ENCODE measurements at regions not wholly inside any gene's neighbourhood (a gene's known extent, or its start where the extent isn't known, plus 50 kb on each side); places are given as distances from the start of the nearest gene placed in this dataset.

DNA sequence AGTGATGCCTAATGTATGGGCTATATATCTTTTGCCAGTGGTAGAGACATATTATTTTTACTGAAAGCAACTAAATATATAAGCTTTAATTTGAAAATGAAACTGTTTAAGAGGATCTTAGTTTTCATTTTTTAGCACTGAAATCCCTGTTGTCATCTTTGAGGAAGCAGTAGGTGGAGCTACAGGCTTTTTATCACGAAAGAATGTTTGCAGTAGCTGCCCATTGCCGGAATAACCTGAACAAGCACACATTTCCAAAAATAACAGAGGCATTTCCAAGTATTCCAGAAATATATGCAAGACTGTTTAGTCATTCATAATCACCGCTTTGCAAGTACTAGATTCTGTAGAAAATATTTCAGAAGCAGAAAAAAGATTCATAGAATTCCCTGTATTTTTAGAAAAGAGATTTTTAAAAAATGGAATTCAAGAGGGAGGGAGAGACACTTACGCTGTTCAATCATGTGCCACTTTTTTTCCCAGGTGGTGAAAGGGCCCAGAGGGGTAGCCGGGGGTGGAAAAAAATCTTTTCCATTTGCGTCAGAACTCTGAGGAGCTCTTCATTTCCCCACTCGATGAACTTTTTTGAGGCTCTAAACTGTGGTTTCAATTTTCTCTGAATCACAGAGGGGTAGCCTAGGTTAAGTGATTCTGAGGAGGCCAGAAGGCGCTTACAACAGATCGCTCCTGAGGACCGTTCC, 142.5 kb upstream of the FERMT1 start:
- Histone ChIP-seq H3K36me3 (ENCODE audit: insufficient read depth, low read length) (no peaks in the 10 kb centered on the region), H3K27me3 (ENCODE audit: insufficient read depth, low read length, poor library complexity) (peaks cover 3% of the 10 kb centered on the region), H2AFZ (ENCODE audit: low read depth, low read length) (no peak overlapping the region), H3K4me1 (ENCODE audit: insufficient read depth, low read length) (no peaks in the 10 kb centered on the region), H3K79me2 (ENCODE audit: insufficient read depth, low read length) (no peaks in the 10 kb centered on the region), H3K27ac (ENCODE audit: low read length) (no peak overlapping the region), H3K9me3 (ENCODE audit: insufficient read depth, low read length, severe bottlenecking) (no peaks in the 10 kb centered on the region), H3K4me2 (ENCODE audit: insufficient read depth, low read length) (no peak overlapping the region), H3K9ac (ENCODE audit: low read depth, low read length) (no peak overlapping the region), H3K4me3 (ENCODE audit: low read depth in 1 of 2, low read length in 2 of 2) (no peak overlapping the region), H4K20me1 (ENCODE audit: insufficient read depth, low read length) (no peaks in the 10 kb centered on the region)
- DNase-seq, result no peak
- ATAC-seq (ENCODE audit: insufficient read depth, low read depth), result no peak
- TF ChIP-seq CTCF (IDR thresholded peaks at IDR 0.05; ENCODE audit: borderline replicate concordance, extremely low read depth, low read length, poor library complexity, severe bottlenecking), result peak; percentile 40
- no peak for TF ChIP-seq EZH2 (IDR thresholded peaks at IDR 0.05; ENCODE audit: borderline replicate concordance, low read depth, low read length, severe bottlenecking)

DNA sequence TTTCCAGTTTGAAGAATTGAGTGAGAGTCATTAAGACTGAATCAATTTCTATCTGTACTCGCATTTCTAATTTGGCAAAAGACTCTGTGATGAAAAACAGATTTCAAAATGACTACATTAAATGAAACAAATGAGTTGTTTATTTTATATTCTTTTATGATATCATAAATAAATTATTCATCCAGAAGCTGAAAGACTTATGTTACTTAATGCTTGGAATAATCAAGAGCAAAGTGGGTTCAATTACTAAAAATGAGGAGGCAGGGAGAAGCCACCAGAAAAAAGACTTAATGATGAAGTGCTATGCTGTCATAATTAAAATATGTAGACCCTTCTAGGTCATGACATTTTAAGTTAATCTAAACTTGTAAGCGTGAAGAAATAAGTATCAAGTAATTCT, 130.6 kb upstream of the FERMT1 start:
- H3K79me2 ChIP-seq (ENCODE audit: insufficient read depth, low read length), result no peaks in the 10 kb centered on the region
- H3K9me3 ChIP-seq (ENCODE audit: insufficient read depth, low read length, severe bottlenecking), result no peaks in the 10 kb centered on the region
- H3K4me1 ChIP-seq (ENCODE audit: insufficient read depth, low read length), result no peaks in the 10 kb centered on the region
- H4K20me1 ChIP-seq (ENCODE audit: insufficient read depth, low read length), result no peaks in the 10 kb centered on the region
- no peaks in the 10 kb centered on the region for H3K36me3 ChIP-seq (ENCODE audit: insufficient read depth, low read length)
- H3K27ac ChIP-seq (ENCODE audit: low read length), result no peak overlapping the region
- ATAC-seq (ENCODE audit: insufficient read depth, low read depth), result no peak
- H3K9ac ChIP-seq (ENCODE audit: low read depth, low read length), result no peak overlapping the region
- DNase-seq, result no peak
- no peaks in the 10 kb centered on the region for H3K27me3 ChIP-seq (ENCODE audit: insufficient read depth, low read length, poor library complexity)
- H3K4me2 ChIP-seq (ENCODE audit: insufficient read depth, low read length), result no peak overlapping the region
- TF ChIP-seq EZH2 (IDR thresholded peaks at IDR 0.05; ENCODE audit: borderline replicate concordance, low read depth, low read length, severe bottlenecking) (no peak), CTCF (IDR thresholded peaks at IDR 0.05; ENCODE audit: borderline replicate concordance, extremely low read depth, low read length, poor library complexity, severe bottlenecking) (no peak)
- no peak overlapping the region for H2AFZ ChIP-seq (ENCODE audit: low read depth, low read length)
- no peak overlapping the region for H3K4me3 ChIP-seq (ENCODE audit: low read depth in 1 of 2, low read length in 2 of 2)

DNA sequence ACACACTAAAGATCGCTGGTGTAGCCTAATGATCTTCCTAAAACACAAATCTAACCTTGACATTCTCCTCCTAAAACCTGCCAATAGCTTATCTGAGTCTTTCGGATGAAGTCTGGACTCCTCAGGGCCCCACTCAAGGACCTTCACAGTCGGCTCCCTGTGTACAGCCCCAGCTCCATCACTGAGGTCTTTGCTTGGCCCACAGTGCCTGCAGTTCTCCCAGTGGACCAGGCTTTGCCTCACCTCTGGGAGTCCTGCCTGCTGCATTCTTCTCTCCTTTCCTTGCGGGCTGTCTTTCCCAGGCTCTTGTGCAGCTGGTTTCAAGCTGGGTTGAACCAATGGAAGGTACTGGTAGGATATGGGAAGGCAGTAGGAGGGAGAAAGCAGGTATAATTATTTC, 122.6 kb upstream of the FERMT1 start:
- Histone ChIP-seq H3K36me3 (ENCODE audit: insufficient read depth, low read length) (no peaks in the 10 kb centered on the region), H3K79me2 (ENCODE audit: insufficient read depth, low read length) (no peaks in the 10 kb centered on the region), H4K20me1 (ENCODE audit: insufficient read depth, low read length) (no peaks in the 10 kb centered on the region), H3K27ac (ENCODE audit: low read length) (no peak overlapping the region), H3K4me3 (ENCODE audit: low read depth in 1 of 2, low read length in 2 of 2) (no peak overlapping the region), H3K9me3 (ENCODE audit: insufficient read depth, low read length, severe bottlenecking) (no peaks in the 10 kb centered on the region), H3K9ac (ENCODE audit: low read depth, low read length) (no peak overlapping the region), H3K27me3 (ENCODE audit: insufficient read depth, low read length, poor library complexity) (peaks cover 3% of the 10 kb centered on the region), H3K4me1 (ENCODE audit: insufficient read depth, low read length) (no peaks in the 10 kb centered on the region), H2AFZ (ENCODE audit: low read depth, low read length) (no peak overlapping the region), H3K4me2 (ENCODE audit: insufficient read depth, low read length) (no peak overlapping the region)
- DNase-seq (no peak), ATAC-seq (ENCODE audit: insufficient read depth, low read depth) (no peak)
- TF ChIP-seq EZH2 (IDR thresholded peaks at IDR 0.05; ENCODE audit: borderline replicate concordance, low read depth, low read length, severe bottlenecking), result no peak
- no peak for TF ChIP-seq CTCF (IDR thresholded peaks at IDR 0.05; ENCODE audit: borderline replicate concordance, extremely low read depth, low read length, poor library complexity, severe bottlenecking)

Data from DND-41 (cell line).